Activated CD4-positive, alpha-beta T cell treated with anti-CD3 and anti-CD28 coated beads, Interleukin-2, amount 10 ng/mL, durations not matched to agents 24 days and 14 days (primary cell): ENCODE measurements at regions not wholly inside any gene's neighbourhood (a gene's known extent, or its start where the extent isn't known, plus 50 kb on each side); places are given as distances from the start of the nearest gene placed in this dataset.

ENCODE experiments used
- DNase-seq: peaks from one replicate; pipeline ENCODE4 v3.0.0; 2022
- H3K27ac Mint-ChIP-seq: one replicate; pipeline ENCODE4 v1.8.0; 2022; ENCODE audit warnings: mild to moderate bottlenecking, mixed read lengths
- H3K27me3 Mint-ChIP-seq: one replicate; pipeline ENCODE4 v1.8.0; 2022; ENCODE audit warnings: mixed read lengths
- H3K36me3 Mint-ChIP-seq: one replicate; pipeline ENCODE4 v1.8.0; 2022; ENCODE audit warnings: low read depth, mild to moderate bottlenecking, mixed read lengths
- H3K4me1 Mint-ChIP-seq: one replicate; pipeline ENCODE4 v1.8.0; 2021; ENCODE audit warnings: mixed read lengths
- H3K4me3 Mint-ChIP-seq: one replicate; pipeline ENCODE4 v1.8.0; 2022; ENCODE audit warnings: mild to moderate bottlenecking, moderate library complexity, mixed read lengths
- H3K9me3 Mint-ChIP-seq: one replicate; pipeline ENCODE4 v1.8.0; 2021; ENCODE audit warnings: mixed read lengths
- intact Hi-C: fragments of 100-400 bp; cut with micrococcal nuclease; formaldehyde crosslinking; loops from one replicate; pipeline ENCODE4 v1.15.1; 2023

DNA sequence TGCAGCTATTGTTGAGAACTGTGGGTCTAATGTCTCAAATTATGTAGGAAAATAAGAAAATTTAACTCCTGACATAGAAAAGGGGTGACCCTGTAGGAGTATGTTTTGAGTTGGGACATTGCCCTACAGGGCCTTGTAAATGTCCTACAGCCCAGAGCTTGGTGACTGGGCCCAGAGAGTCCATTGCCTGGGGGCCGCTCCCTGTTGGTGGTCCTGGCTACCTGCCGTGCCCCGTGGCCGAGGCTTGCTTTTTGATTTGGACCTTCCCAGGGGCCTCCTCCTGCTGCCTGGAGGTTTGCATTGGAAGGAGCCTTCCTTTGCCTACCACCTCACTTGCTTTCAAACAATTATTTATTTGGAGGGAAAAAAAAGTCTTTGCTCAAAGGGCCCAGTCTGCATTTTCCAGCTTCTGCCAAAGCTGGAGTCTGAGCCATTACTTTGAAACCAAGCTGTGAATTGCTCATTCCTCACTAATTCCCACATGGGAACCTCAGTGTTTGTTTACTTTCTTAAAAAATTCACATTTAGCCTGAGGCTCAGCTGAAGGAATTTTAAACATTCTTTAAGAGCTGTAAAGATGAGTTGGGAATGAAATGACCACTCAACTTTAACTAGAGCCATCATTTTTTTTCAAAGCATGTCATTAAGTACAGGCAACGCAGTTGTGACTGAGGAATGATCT is 355.0 kb downstream of the GLRX3 start:
- no peak overlapping the region for H3K27ac Mint-ChIP-seq
- intact Hi-C loops, result no loop called here
- DNase-seq, result no peak
- H3K36me3 Mint-ChIP-seq, result no peaks in the 10 kb centered on the region
- H3K4me3 Mint-ChIP-seq, result no peak overlapping the region
- H3K4me1 Mint-ChIP-seq, result no peaks in the 10 kb centered on the region
- no peaks in the 10 kb centered on the region for H3K9me3 Mint-ChIP-seq
- H3K27me3 Mint-ChIP-seq, result no peaks in the 10 kb centered on the region

DNA sequence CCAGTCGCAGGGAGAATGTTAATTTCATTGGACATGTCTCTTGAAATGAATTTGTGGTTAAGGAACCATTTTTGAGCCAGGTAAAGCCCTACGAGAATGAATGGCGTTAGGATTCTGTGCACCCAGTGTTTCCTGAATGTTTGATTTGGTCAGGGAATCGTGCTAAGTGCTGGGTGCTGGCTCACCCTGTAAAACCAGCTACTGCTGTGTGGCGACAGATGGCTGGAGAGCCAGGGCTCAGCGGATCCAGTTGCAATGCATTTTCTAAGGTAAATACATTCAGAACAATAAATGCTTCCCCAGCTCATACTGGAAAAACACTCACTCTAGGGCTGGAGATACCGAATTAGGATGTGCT is 355.5 kb downstream of the GLRX3 start:
- H3K27me3 Mint-ChIP-seq, result no peaks in the 10 kb centered on the region
- H3K9me3 Mint-ChIP-seq, result no peaks in the 10 kb centered on the region
- no peak overlapping the region for H3K4me3 Mint-ChIP-seq
- H3K27ac Mint-ChIP-seq, result no peak overlapping the region
- DNase-seq, result no peak
- intact Hi-C loops, result no loop called here
- no peaks in the 10 kb centered on the region for H3K4me1 Mint-ChIP-seq
- H3K36me3 Mint-ChIP-seq, result no peaks in the 10 kb centered on the region

DNA sequence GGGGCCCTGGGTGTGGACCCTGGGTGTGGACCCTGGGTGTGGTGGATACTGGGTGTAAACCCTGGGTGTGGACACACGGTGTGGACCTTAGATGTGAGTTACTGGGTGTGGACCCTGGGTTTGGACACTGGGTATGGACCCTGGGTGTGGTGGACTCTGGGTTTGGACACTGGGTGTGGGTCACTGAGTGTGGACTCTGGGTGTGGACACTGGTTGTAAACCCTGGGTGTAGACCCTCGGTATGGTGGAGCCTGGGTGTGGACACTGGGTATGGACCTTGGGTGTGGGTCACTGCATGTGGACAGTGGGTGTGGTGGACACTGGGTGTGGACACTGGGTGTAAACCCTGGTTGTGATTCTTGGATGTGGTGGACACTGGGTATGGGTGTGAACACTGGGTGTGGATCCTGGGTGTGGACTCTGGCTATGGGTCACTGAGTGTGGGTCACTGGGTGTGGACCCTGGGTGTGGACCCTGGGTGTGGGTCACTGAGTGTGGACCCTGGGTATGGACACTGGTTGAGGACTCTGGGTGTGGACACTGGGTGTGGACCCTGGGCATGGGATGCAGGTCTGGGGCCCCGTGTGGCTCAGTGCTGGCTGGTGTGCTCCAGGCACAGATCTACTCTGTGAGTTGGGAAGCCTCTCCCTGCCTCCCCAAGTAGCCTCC is 356.2 kb downstream of the GLRX3 start:
- no peak for DNase-seq
- H3K4me1 Mint-ChIP-seq, result no peaks in the 10 kb centered on the region
- no peak overlapping the region for H3K27ac Mint-ChIP-seq
- intact Hi-C loops, result no loop called here
- no peaks in the 10 kb centered on the region for H3K9me3 Mint-ChIP-seq
- no peak overlapping the region for H3K4me3 Mint-ChIP-seq
- H3K27me3 Mint-ChIP-seq, result no peaks in the 10 kb centered on the region
- H3K36me3 Mint-ChIP-seq, result no peaks in the 10 kb centered on the region

DNA sequence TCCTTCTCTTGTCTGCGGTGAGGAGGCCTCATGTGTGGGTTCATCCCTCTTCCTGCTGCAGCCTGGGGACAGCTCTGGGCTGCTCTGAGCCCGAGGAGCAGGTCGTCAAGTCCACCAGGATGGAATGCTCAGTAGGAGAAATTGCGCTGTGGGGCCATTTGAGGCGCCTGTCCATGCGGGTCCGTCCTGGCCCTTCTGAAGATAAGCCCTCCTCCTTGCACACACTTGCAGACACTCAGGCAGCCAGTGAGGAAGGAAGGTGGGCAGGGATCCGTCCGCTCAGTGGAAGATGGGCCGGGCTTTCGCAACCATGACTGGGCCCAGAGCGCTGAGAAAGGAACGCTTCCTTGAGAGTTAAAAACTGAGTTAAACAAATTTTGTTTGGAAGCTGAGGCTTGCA is 356.8 kb downstream of the GLRX3 start:
- Mint-ChIP-seq H3K9me3 (no peaks in the 10 kb centered on the region), H3K4me1 (no peaks in the 10 kb centered on the region), H3K27ac (no peak overlapping the region)

DNA sequence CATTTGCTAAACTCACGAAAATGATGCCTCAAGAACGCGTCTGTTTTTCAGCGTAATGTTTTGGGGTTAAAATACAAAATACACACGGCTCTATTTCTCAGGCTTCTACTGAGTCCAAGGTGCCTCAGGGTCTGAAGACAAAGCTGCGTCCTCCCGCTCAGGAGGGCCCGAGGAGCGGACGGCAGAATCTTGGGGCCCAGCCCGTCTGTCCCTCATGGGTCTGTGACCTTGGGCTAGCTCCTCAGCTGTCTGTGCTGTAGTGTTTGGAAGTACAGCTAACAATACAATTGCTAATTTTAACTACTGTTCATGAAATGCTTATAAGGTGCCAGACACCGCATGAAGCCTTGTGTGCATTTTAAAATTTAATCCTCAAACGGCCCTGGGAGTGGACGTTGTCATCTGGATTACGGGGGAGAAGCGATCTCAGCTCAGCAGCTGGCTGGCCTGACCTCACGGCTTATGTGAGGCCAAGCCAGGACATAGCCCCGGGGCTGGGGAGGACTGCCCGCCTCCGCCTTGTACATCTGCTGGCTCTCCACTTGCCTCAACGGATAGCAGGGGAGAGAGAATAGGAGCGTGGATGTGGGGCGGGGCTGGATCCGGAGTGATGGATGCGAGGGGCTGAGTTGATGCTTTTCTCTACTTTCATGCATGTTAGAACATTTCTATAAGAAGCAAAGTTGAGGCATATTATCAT is 357.4 kb downstream of the GLRX3 start:
- intact Hi-C loops, result no loop called here
- Mint-ChIP-seq H3K9me3 (no peaks in the 10 kb centered on the region), H3K4me1 (no peaks in the 10 kb centered on the region), H3K4me3 (no peak overlapping the region), H3K27me3 (no peaks in the 10 kb centered on the region), H3K36me3 (no peaks in the 10 kb centered on the region), H3K27ac (peak overlapping the region; percentile 34)
- no peak for DNase-seq

More for the DNA sequence above, 356.8 kb downstream of the GLRX3 start:
- intact Hi-C loops, result no loop called here
- Mint-ChIP-seq H3K36me3 (no peaks in the 10 kb centered on the region), H3K27me3 (no peaks in the 10 kb centered on the region), H3K4me3 (no peak overlapping the region)
- no peak for DNase-seq

DNA sequence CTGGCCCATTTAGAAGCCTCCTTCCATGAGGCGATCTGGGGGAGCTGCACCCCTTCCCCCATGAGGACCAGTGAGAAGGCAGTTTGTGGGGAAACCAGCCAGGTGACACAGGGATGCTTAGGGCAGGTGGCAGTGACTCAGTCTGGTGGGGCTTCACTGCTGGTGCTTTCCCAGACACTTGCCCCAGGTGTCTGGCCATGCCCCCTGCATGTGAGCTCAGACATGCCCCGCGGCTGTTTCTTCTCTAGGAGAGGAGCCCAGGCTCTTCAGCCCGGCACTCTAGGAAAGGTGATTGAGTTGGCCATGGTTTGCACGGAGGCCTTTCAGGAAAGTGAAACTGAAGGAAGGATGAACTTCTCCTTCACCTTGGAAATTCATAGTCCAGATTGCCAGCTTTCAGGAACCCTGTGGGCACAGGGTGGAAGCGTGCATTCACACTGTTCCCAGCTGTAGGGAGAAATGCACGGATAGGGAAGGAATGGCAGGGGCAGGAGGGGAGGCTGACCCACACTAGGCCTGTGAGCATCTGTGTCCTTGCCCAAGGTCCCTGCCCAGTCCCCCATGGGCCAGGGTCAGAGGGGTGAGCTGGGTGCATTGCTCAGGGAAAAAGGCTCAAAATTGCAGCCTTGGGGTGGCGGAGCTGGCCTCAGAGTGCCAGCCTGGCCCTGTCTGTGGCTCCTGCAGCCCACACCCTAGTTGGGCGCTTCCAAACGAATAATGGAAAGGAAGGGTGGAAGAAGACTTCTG is 359.1 kb downstream of the GLRX3 start:
- intact Hi-C loops, result no loop called here
- Mint-ChIP-seq H3K36me3 (no peaks in the 10 kb centered on the region), H3K9me3 (no peaks in the 10 kb centered on the region), H3K27ac (no peak overlapping the region), H3K27me3 (no peaks in the 10 kb centered on the region), H3K4me3 (no peak overlapping the region), H3K4me1 (no peaks in the 10 kb centered on the region)
- no peak for DNase-seq

DNA sequence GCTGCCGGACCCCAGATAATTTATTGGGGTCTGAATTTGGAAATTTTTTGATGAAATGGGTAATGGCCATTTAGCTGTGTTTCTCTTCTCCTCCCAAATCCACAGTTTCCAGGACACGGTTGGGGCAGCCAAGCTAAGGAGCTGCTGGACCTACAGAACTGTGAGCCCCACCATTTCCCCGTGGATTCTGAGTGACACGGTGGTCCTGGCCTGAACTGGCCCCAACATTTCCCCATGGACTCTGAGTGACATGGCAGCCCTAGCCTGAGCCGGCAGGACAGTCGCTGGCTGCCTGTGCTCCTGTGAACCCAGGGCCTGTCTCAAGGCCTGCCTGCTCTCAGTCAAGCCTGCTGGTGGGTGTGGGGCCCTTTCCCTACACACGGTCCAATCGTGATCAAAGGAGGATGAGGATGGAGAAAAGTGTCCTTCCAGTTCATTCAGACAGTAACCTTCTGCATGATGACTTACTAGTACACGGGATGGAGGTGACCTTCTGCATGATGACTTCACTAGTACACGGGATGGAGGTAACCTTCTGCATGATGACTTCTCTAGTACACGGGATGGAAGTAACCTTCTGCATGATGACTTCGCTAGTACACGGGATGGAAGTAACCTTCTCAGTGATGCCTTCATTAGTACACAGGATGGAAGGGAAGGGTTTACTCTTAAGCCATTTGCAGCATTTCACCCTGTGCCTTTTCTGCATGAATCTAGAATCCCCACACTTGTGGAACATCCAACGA is 359.9 kb downstream of the GLRX3 start:
- no peaks in the 10 kb centered on the region for H3K4me1 Mint-ChIP-seq
- H3K27me3 Mint-ChIP-seq, result no peaks in the 10 kb centered on the region
- no peaks in the 10 kb centered on the region for H3K9me3 Mint-ChIP-seq
- no peak overlapping the region for H3K27ac Mint-ChIP-seq
- H3K36me3 Mint-ChIP-seq, result no peaks in the 10 kb centered on the region
- intact Hi-C loops, result no loop called here
- H3K4me3 Mint-ChIP-seq, result no peak overlapping the region
- DNase-seq, result no peak

DNA sequence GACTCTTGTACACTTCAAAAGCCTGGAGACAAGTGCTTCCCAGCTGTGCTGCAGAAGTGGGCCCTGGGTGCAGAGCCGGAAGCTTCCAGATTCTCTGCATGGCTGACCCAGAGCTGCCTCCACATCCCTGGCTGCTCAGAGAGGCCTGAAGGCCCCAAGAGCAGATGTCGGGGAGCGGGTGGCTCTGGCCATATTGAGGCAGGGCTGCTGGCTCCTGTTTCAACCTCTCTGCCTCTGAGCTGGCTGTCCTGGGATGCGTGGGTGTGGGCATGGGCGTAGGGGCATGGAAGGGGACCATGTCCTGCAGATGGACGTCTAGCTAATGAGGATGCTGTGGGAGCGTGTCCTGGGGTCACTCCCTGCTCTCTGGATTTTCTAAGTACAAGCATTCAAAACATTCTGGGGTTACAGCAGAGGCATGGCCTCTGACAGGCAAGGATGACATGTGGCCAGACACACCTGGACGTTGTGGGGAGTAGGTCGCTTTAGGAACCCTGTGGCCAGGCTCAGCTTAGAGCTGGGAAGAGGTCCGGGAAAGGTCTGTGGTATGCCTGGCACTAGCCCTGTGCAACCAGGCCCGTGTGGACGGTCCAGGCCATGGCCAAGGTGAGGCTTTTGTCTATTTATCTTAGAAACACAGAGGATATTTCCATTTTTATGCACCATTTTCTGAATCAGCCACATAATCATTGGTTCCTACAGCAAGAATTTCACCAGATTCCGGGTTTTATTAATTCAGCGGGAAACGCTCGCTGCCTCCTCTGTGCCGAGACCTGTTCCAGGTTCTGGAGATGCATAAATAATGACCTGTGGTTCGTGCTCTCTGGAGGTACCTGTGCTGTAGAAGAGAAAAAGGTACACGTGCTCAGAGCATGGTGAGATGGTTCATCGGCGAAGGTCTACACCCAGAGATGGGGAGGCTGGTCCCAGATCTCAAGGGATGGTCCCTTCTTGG is 361.1 kb downstream of the GLRX3 start:
- no peak overlapping the region for H3K4me3 Mint-ChIP-seq
- no peaks in the 10 kb centered on the region for H3K36me3 Mint-ChIP-seq
- no peaks in the 10 kb centered on the region for H3K4me1 Mint-ChIP-seq
- intact Hi-C loops, result no loop called here
- no peaks in the 10 kb centered on the region for H3K9me3 Mint-ChIP-seq
- no peak overlapping the region for H3K27ac Mint-ChIP-seq
- H3K27me3 Mint-ChIP-seq, result no peaks in the 10 kb centered on the region
- no peak for DNase-seq

DNA sequence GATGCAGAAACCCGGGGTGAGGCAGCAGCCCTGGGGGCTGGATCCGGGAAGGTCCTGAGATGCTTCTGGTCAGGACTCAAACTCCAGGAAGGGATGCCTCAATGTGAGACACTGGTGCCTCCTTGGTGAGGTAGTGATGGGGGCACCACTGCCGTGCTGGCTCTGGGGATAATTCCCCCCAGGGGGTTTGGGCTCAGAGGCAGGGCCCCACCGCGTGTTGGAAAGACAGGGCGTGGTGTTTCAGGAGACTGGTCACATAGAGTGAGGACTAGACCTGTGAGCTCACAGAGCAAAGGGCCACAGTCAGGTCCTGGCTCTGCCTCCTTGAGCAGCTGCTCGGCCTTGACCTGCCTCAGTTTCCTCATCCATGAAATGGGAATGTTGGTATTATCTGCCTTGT is 361.9 kb downstream of the GLRX3 start:
- no peaks in the 10 kb centered on the region for H3K36me3 Mint-ChIP-seq
- no peaks in the 10 kb centered on the region for H3K9me3 Mint-ChIP-seq
- H3K4me3 Mint-ChIP-seq, result no peak overlapping the region
- intact Hi-C loops, result no loop called here
- H3K27ac Mint-ChIP-seq, result no peak overlapping the region
- no peaks in the 10 kb centered on the region for H3K27me3 Mint-ChIP-seq
- no peak for DNase-seq
- H3K4me1 Mint-ChIP-seq, result no peaks in the 10 kb centered on the region

DNA sequence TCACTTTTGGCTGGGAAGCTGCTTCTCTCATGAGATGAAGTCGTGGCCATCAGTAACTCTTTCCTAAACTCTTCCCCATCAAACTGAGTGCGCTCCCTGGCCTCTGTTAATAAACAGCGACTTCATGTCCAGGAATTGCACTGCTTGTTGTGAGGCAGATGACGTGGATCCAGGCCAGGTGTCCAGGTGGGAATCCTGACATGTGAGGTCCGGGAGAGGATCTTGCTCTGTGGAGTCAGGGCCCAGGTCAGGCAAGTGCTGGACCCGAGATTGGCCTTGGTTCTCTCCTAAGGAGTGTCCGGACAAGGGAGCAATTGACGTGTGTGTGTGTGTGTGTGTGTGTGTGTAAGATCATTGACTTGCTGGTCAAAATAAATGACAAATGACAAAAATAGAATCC is 362.7 kb downstream of the GLRX3 start:
- intact Hi-C loops, result no loop called here
- no peak for DNase-seq
- H3K4me3 Mint-ChIP-seq, result no peak overlapping the region
- no peaks in the 10 kb centered on the region for H3K36me3 Mint-ChIP-seq
- no peaks in the 10 kb centered on the region for H3K27me3 Mint-ChIP-seq
- H3K4me1 Mint-ChIP-seq, result no peaks in the 10 kb centered on the region
- H3K9me3 Mint-ChIP-seq, result no peaks in the 10 kb centered on the region
- H3K27ac Mint-ChIP-seq, result no peak overlapping the region

DNA sequence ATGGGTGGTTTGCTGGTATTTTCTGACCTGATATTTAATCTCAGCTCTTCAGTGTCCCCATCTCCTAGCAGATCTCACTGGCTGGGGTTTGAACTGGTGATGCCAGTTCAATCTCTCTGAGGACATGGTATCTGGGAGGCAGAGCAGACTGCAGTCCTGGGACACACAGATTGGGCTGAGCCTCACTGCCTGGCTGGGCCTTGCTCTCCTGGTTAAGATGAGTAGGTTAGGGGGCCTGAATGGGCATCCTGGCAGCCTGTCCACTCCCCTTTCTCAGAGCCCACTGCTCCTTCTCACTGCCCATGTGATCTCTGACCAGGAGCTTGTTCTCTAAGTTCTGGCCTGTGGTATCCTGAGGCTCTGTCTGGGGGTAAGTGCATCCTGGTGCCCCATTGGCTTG is 363.4 kb downstream of the GLRX3 start:
- Mint-ChIP-seq H3K27ac (no peak overlapping the region), H3K36me3 (no peaks in the 10 kb centered on the region), H3K4me1 (no peaks in the 10 kb centered on the region), H3K4me3 (no peak overlapping the region), H3K9me3 (no peaks in the 10 kb centered on the region), H3K27me3 (no peaks in the 10 kb centered on the region)
- no peak for DNase-seq
- intact Hi-C loops, result no loop called here

DNA sequence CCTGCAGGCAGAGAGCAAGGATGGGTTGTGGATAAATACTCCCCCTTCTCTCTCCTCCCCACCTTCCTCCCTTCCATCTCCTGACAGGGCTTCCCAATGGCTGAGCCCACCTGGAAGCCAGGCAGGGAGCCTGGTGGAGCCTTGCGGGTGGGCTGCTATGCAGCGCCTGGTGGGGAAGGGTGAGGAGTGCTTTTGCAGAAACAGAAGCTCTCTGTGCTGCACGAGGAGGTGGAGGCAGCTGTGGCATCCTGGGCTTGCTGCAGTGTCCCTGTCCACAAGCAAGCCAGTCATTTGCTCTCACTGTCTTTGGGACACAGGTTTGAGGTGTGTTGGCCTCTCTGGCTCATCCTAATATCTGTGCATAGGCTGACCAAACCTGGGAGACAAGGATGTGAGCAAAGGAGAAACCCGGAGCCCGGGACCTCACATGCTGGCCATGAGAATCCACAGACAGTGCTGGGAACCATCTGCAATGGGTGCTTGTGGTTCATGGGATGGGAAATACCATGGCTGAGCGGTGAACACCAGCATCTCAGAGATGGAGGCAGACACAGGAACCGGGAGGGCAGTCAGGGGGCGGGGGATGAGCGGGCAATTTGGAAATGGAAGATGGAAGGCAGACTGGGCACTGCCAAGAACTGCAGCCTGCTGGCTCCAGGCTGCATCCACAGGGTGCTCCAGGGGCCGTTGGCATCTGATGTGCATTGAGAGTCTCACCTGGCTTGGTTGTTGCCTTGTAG is 364.2 kb downstream of the GLRX3 start:
- no peaks in the 10 kb centered on the region for H3K9me3 Mint-ChIP-seq
- no peaks in the 10 kb centered on the region for H3K27me3 Mint-ChIP-seq
- no peak overlapping the region for H3K27ac Mint-ChIP-seq
- no peaks in the 10 kb centered on the region for H3K4me1 Mint-ChIP-seq
- no peaks in the 10 kb centered on the region for H3K36me3 Mint-ChIP-seq
- H3K4me3 Mint-ChIP-seq, result no peak overlapping the region
- no peak for DNase-seq
- intact Hi-C loops, result no loop called here
